Subcutaneous abdominal adipose tissue (tissue), 5 donors: ENCODE measurements at regions not wholly inside any gene's neighbourhood (a gene's known extent, or its start where the extent isn't known, plus 50 kb on each side); places are given as distances from the start of the nearest gene placed in this dataset.
"Not testable (repeated sequence)": the region's sequence is repeated elsewhere in the genome, so short reads cannot be mapped to it uniquely, and the experiment has no call there.

Experiments
- H3K27ac ChIP-seq: one replicate; pipeline ENCODE4 v1.7.0; 2013; ENCODE audit warnings: low read depth, mild to moderate bottlenecking, inconsistent platforms, low read length, moderate library complexity
- H3K27me3 ChIP-seq, 5 donors: one replicate each; pipeline ENCODE4 v1.7.0; 2013; ENCODE audit warnings: low read length in 5 of 5, inconsistent platforms in 1 of 5; ENCODE audit not compliant: control insufficient read depth in 5 of 5, insufficient read depth in 4 of 5
- H3K36me3 ChIP-seq, 5 donors: one replicate each; pipeline ENCODE4 v1.7.0; 2013; ENCODE audit warnings: low read length in 5 of 5; ENCODE audit not compliant: control insufficient read depth in 5 of 5, insufficient read depth in 5 of 5
- H3K4me1 ChIP-seq, 5 donors: one replicate each; pipeline ENCODE4 v1.7.0; 2013; ENCODE audit warnings: low read length in 5 of 5, mild to moderate bottlenecking in 3 of 5, moderate library complexity in 1 of 5; ENCODE audit not compliant: control insufficient read depth in 5 of 5, insufficient read depth in 5 of 5
- H3K4me3 ChIP-seq, 5 donors: one replicate each; pipeline ENCODE4 v1.7.0; 2013; ENCODE audit warnings: low read length in 5 of 5, low read depth in 1 of 5
- H3K9ac ChIP-seq, 5 donors: one replicate each; pipeline ENCODE4 v1.7.0; 2013; ENCODE audit warnings: low read length in 5 of 5, mild to moderate bottlenecking in 4 of 5, moderate library complexity in 3 of 5
- H3K9me3 ChIP-seq, 5 donors: one replicate each; pipeline ENCODE4 v1.7.0; 2013; ENCODE audit warnings: low read length in 5 of 5; ENCODE audit not compliant: control insufficient read depth in 5 of 5
- donor health status: healthy.
- donor health status: healthy.
- donor health status: healthy.
- donor health status: healthy.
- donor health status: healthy.

DNA sequence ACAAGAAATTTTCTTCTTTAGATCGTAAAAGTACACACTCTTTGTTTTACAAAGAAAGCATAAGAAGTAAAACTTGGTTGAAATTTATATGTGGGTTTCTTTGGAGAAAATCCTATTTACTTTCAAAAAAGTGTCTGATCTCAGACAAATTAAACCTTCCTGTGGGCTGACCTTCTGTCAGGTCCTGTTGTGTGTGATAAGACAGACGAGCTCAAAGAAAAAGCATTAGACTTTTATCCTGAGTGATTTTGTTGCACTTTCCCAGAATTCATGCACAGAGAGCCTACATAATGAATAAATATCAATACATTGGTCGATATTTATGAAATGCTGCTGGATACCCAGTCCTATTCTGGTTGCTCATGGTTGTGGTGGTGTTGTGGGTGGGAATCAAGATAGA, 302.1 kb upstream of the SYNCRIP start:
- Histone ChIP-seq H3K27ac (no peak overlapping the region), H3K27me3 (no peaks in the 10 kb centered on the region), H3K4me3 (no peak overlapping the region), H3K9ac (no peak overlapping the region), H3K36me3 (no peaks in the 10 kb centered on the region), H3K9me3 (peaks cover 0 to 2% (median 0%) of the 10 kb centered on the region in 5 donors), H3K4me1 (no peaks in the 10 kb centered on the region)

DNA sequence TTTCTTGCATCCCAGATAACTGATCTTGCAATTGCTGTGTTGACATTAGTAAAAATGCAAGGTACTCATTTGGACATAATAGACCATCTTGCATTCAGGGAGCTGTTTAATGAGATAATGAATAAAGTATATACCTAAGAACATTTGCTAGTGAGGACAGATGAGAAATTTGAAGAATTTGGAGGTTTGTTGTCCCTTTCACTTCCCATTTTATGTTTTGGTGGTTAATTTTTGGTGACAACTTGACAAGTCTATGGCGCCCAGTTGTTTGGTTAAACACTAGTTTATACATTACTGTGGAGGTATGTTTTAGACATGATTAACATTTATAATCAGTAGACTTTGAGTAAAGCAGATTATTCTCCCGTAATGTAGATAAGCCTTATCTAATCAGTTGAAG, 300.2 kb upstream of the SYNCRIP start:
- no peaks in the 10 kb centered on the region for H3K36me3 ChIP-seq
- no peak overlapping the region for H3K4me3 ChIP-seq
- no peaks in the 10 kb centered on the region for H3K27me3 ChIP-seq

GRCh38 chr6:85936916-85937315, 294.2 kb upstream of the SYNCRIP start:
- Histone ChIP-seq H3K4me1 (no peaks in the 10 kb centered on the region), H3K36me3 (no peaks in the 10 kb centered on the region), H3K9ac (no peak overlapping the region), H3K9me3 (no peaks in the 10 kb centered on the region), H3K4me3 (no peak overlapping the region), H3K27ac (no peak overlapping the region), H3K27me3 (no peaks in the 10 kb centered on the region)

More for the DNA sequence above, 300.2 kb upstream of the SYNCRIP start:
- Histone ChIP-seq H3K4me1 (no peaks in the 10 kb centered on the region), H3K9ac (no peak overlapping the region), H3K9me3 (no peaks in the 10 kb centered on the region), H3K27ac (no peak overlapping the region)

DNA sequence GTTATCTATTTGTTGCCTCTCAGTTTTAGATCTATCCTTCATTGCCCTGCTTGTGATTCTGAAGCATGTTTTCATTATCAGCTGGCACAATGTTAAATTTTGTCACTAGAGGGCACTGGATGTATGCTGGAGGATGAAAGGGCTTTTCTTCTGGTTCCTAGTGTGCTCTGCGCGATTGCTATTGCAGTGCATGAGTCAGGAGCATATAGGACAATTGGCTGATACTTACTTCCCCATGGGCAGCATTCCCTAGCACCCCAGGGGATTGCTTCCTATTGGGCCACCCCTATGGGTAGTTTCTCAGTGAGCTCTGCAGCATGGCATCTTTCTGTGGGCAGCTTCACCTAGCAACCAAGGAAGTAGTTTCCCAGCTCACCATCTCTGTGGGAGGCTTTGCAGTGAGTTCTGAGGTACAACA, 280.3 kb upstream of the SYNCRIP start:
- Histone ChIP-seq H3K9me3 (no peaks in the 10 kb centered on the region), H3K36me3 (no peaks in the 10 kb centered on the region), H3K27me3 (no peaks in the 10 kb centered on the region), H3K4me1 (no peaks in the 10 kb centered on the region), H3K4me3 (no peak overlapping the region), H3K9ac (no peak overlapping the region), H3K27ac (no peak overlapping the region)

DNA sequence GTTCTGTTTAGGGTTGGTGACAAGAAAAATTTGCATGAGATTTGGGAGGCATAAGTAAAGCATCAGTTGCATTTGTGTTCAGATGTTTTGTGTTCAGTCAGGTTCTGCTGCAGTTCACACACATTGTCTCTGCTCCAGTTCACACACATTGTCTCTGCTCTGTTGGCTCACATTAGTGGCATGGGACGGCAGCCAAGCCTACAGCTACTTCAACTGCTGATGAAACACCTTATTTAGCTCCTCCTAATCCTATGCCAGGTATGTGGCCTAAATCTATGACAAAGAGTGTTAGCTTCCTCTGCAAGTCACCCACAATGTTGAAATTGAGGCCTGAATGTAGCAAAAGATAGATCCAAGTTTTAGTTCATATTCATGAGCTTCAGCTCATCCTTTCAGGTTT, 278.1 kb upstream of the SYNCRIP start:
- no peak overlapping the region for H3K9ac ChIP-seq
- no peak overlapping the region for H3K27ac ChIP-seq
- no peaks in the 10 kb centered on the region for H3K36me3 ChIP-seq
- no peaks in the 10 kb centered on the region for H3K9me3 ChIP-seq
- H3K4me1 ChIP-seq, result no peaks in the 10 kb centered on the region
- H3K4me3 ChIP-seq, result no peak overlapping the region
- no peaks in the 10 kb centered on the region for H3K27me3 ChIP-seq

DNA sequence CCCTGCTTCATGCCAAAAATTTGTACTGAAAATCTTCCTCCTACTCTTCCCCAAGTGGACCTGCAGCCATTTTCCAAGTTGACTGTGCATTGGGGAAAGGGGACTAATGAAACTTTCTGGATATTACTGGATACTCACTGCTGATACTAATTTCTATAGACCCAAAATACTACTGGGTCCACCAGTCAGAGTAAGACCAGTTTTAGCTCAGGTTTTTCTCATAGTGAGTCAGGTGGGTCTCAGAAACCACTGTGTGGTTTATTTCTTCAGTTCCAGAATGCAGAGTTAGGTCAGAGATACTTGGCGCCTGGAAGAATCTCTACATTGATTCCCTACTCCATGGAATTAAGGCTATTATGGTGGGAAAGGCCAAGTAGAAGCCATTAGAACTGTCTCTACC, 274.8 kb upstream of the SYNCRIP start:
- no peaks in the 10 kb centered on the region for H3K9me3 ChIP-seq
- H3K27ac ChIP-seq, result no peak overlapping the region
- no peaks in the 10 kb centered on the region for H3K4me1 ChIP-seq
- no peak overlapping the region for H3K9ac ChIP-seq
- no peaks in the 10 kb centered on the region for H3K27me3 ChIP-seq
- H3K4me3 ChIP-seq, result no peak overlapping the region
- H3K36me3 ChIP-seq, result no peaks in the 10 kb centered on the region

DNA sequence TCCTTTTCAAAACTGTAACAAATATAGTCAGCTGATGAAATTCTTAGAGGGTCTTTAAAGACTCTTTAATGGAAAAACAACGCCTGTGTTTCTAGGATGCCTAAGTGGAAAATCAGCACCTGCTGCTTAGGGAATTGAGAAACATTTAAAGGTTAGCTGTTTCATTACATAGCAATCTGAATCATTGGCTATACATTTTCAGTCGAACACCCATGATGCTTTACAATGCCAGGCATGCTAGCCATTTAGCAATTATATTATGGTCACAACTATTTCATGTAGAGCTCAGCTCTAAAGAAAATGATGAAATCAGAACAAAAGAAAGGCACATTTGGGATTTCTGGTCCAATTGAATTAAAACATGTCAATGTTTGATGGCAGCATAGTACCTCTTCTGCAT, 270.3 kb upstream of the SYNCRIP start:
- Histone ChIP-seq H3K27me3 (no peaks in the 10 kb centered on the region), H3K9me3 (no peaks in the 10 kb centered on the region), H3K4me3 (no peak overlapping the region), H3K9ac (no peak overlapping the region), H3K4me1 (no peaks in the 10 kb centered on the region), H3K36me3 (no peaks in the 10 kb centered on the region), H3K27ac (no peak overlapping the region)

DNA sequence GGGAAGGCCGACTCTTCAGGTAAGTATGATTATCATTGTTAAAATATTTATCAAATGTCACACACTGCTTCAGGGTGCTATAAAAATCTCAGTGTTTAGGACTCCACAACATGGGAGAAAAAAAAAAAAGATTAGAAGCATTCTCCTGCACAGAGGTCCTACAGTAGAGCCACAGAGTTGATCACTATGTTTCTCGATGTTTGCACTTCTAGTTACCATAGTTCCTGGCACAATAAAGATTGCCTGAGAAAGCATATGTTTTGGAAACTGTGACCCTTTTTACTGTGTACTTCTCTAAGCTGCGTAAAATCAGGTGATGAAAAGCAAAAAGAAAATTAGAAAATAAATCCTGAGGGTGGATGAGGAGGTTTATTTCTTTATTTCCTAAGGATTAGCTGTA, 269.9 kb upstream of the SYNCRIP start:
- Histone ChIP-seq H3K4me3 (no peak overlapping the region), H3K36me3 (no peaks in the 10 kb centered on the region), H3K27me3 (no peaks in the 10 kb centered on the region), H3K4me1 (no peaks in the 10 kb centered on the region), H3K27ac (no peak overlapping the region), H3K9ac (no peak overlapping the region), H3K9me3 (no peaks in the 10 kb centered on the region)

- Histone ChIP-seq H3K9me3 (no peaks in the 10 kb centered on the region), H3K4me1 (no peaks in the 10 kb centered on the region), H3K9ac (no peak overlapping the region), H3K27ac (no peak overlapping the region), H3K4me3 (no peak overlapping the region), H3K27me3 (no peaks in the 10 kb centered on the region), H3K36me3 (no peaks in the 10 kb centered on the region)
Observed at GRCh38 chr6:85911067-85911466, 268.4 kb upstream of the SYNCRIP start.

DNA sequence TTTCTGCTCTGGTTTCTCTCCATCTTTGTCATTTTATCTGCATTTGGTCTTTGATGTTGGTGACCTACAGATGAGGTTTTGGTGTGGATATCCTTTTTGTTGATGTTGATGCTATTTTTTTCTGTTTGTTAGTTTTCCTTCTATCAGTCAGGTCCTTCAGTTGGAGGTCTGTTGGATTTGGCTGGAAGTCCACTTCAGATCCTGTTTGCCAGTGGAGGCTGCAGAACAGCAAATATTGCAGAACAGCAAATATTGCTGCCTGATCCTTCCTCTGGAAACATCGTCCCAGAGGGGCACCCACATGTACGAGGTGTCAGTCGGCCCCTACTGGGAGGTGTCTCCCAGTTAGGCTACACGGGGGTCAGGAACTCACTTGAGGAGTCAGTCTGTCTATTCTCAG, 265.4 kb upstream of the SYNCRIP start:
- H3K27me3 ChIP-seq, H3K27ac ChIP-seq, H3K36me3 ChIP-seq, H3K9ac ChIP-seq, H3K4me1 ChIP-seq, H3K4me3 ChIP-seq, H3K9me3 ChIP-seq: not testable (repeated sequence)

DNA sequence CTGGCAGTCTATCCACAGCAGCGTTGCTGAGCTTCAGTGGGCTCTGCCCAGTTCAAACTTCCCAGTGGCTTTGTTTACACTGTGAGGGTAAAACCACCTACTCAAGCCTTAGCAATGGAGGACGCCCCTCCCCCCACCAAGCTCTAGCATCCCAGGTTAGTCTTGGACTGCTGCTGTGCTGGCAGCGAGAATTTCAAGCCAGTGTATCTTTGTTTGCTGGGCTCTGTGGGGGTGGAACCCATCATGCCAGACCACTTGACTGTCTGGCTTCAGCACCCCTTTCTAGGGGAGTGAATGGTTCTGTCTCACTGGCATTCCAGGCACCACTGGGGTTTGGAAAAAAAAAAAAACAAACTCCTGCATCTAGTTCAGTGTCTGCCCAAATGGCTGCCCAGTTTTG, 249.7 kb upstream of the SYNCRIP start:
- no peaks in the 10 kb centered on the region for H3K4me1 ChIP-seq
- no peak overlapping the region for H3K9ac ChIP-seq
- no peaks in the 10 kb centered on the region for H3K36me3 ChIP-seq
- H3K9me3 ChIP-seq, result no peaks in the 10 kb centered on the region
- H3K27me3 ChIP-seq, result no peaks in the 10 kb centered on the region
- H3K27ac ChIP-seq, result no peak overlapping the region
- H3K4me3 ChIP-seq, result no peak overlapping the region
